Transverse colon (tissue), 4 donors: ENCODE measurements at regions not wholly inside any gene's neighbourhood (a gene's known extent, or its start where the extent isn't known, plus 50 kb on each side); places are given as distances from the start of the nearest gene placed in this dataset.

Experiments
- DNase-seq: peaks from one replicate; pipeline ENCODE4 v3.0.0-alpha.2; 2019
- H3K27ac ChIP-seq, 4 donors: fragments of 200-600 bp; sonication (generic); 2 replicates each; pipeline ENCODE4 v1.5.1; 2016 to 2018; ENCODE audit warnings: inconsistent platforms in 4 of 4
- H3K27me3 ChIP-seq: fragments of 200-600 bp; sonication (generic); 2 replicates; pipeline ENCODE4 v1.5.1; 2017; ENCODE audit warnings: inconsistent platforms
- H3K36me3 ChIP-seq, 4 donors: fragments of 200-600 bp; sonication (generic); 2 replicates each; pipeline ENCODE4 v1.5.1; 2017 to 2019; ENCODE audit warnings: inconsistent platforms in 4 of 4
- H3K4me1 ChIP-seq, 4 donors: fragments of 200-600 bp; sonication (generic); 2 replicates each; pipeline ENCODE4 v1.5.1; 2017 to 2020; ENCODE audit warnings: inconsistent platforms in 4 of 4
- H3K4me3 ChIP-seq, 4 donors: fragments of 200-600 bp; sonication (generic); 1 replicate in 1 of 4; 2 replicates in 3 of 4; pipeline versions ENCODE4 v1.5.1 to v1.6.1; 2017 to 2019; ENCODE audit warnings: inconsistent platforms in 4 of 4
- H3K9me3 ChIP-seq, 2 donors: fragments of 200-600 bp; sonication (generic); 2 replicates each; pipeline ENCODE4 v1.5.1; 2017 to 2019; ENCODE audit warnings: inconsistent platforms in 2 of 2
- EP300 ChIP-seq: sonication (generic); formaldehyde crosslinking; IDR thresholded peaks from one replicate; pipeline ENCODE4 v1.6.1; 2017; ENCODE audit warnings: antibody characterized with exemption, low read depth
- POLR2A ChIP-seq: fragments of 450-650 bp; IDR thresholded peaks from one replicate; pipeline ENCODE4 v1.6.1; 2016; ENCODE audit warnings: antibody characterized with exemption, mild to moderate bottlenecking, moderate library complexity
- POLR2AphosphoS5 ChIP-seq, 3 donors: sonication (generic); formaldehyde crosslinking; IDR thresholded peaks; one replicate each; pipeline ENCODE4 v1.6.1; 2016; ENCODE audit warnings: antibody characterized with exemption in 3 of 3
- WGBS, 2 donors: methylation state at CpG; one replicate each; pipeline ENCODE4 v1.1.5; 2018; ENCODE audit warnings: low coverage in 1 of 2; 5-methylcytosine and 5-hydroxymethylcytosine counted together
- in situ Hi-C, 4 donors: fragments of 200-750 bp; cut with MboI; loops; one replicate each; pipeline versions ENCODE4 v1.15.0 to v1.15.1; 2017; ENCODE audit warnings: low sequenced_read_pairs in 3 of 4, low pct_ligation_motif_present in 1 of 4, low pct_unique_long_range_greater_than_20kb in 1 of 4
- intact Hi-C: fragments of 100-400 bp; cut with DNase I; formaldehyde crosslinking; loops from one replicate; pipeline ENCODE4 v1.15.1; 2023; ENCODE audit warnings: low total_unique reads
- TF ChIP-seq, protein P1 (sequence below), 5 experiments: fragments of 200-600 bp in 3 of 5; fragments of 450-650 bp in 2 of 5; sonication (generic) in 3 of 5; IDR thresholded peaks; 1 replicate in 2 of 5; 2 replicates in 3 of 5; pipeline ENCODE4 v1.5.1; 2016 to 2017; ENCODE audit warnings: antibody characterized with exemption in 5 of 5, inconsistent platforms in 3 of 5, mild to moderate bottlenecking in 2 of 5, moderate library complexity in 1 of 5

DNA sequence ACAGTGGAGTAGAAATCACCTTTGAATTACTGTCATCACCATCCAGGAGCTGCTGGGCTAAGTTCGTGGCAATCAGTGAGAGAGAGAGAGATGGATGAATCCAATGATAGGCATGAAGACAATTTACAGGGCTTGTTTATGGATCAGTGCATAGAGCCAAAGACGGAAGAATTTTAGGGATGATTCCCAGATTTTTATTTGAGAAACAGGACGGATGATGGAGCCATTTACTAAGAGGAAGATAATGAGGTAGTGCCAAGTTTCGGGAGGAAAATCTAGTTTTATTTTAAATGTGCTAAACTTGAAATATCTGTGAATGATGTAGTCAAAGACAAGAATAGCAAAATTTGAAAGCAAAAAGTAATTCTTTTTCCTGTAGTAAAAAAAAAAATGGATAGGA lies 394.2 kb upstream of the PAPPA start:
- WGBS, 2 donors, result 65 to 72% methylated on average over 4 of the region's 4 CpGs
- no peak for DNase-seq
- TF ChIP-seq EP300, result no peak
- no peak for TF ChIP-seq POLR2AphosphoS5 (IDR thresholded peaks at IDR 0.05)
- TF ChIP-seq, protein P1, sequence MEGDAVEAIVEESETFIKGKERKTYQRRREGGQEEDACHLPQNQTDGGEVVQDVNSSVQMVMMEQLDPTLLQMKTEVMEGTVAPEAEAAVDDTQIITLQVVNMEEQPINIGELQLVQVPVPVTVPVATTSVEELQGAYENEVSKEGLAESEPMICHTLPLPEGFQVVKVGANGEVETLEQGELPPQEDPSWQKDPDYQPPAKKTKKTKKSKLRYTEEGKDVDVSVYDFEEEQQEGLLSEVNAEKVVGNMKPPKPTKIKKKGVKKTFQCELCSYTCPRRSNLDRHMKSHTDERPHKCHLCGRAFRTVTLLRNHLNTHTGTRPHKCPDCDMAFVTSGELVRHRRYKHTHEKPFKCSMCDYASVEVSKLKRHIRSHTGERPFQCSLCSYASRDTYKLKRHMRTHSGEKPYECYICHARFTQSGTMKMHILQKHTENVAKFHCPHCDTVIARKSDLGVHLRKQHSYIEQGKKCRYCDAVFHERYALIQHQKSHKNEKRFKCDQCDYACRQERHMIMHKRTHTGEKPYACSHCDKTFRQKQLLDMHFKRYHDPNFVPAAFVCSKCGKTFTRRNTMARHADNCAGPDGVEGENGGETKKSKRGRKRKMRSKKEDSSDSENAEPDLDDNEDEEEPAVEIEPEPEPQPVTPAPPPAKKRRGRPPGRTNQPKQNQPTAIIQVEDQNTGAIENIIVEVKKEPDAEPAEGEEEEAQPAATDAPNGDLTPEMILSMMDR (IDR thresholded peaks at IDR 0.05), result no peak
- TF ChIP-seq POLR2A, result no peak
- intact Hi-C loops, result no loop called here
- Histone ChIP-seq H3K9me3 (no peaks in the 10 kb centered on the region), H3K4me3 (no peak overlapping the region), H3K4me1 (no peaks in the 10 kb centered on the region), H3K36me3 (no peaks in the 10 kb centered on the region), H3K27me3 (no peaks in the 10 kb centered on the region), H3K27ac (no peak overlapping the region)
- in situ Hi-C loops, result no loop called here

- whole genome bisulfite sequencing, 2 donors, result 68 to 83% methylated on average over 1 of the region's 1 CpG
- intact Hi-C loops (no loop called here), in situ Hi-C loops (no loop called here)
- Histone ChIP-seq H3K9me3 (no peaks in the 10 kb centered on the region), H3K4me3 (no peak overlapping the region), H3K36me3 (no peaks in the 10 kb centered on the region), H3K27me3 (no peaks in the 10 kb centered on the region), H3K4me1 (no peaks in the 10 kb centered on the region), H3K27ac (no peak overlapping the region)
- DNase-seq, result no peak
- TF ChIP-seq EP300 (no peak), POLR2AphosphoS5 (IDR thresholded peaks at IDR 0.05) (no peak), POLR2A (no peak)
- TF ChIP-seq, protein P1 (IDR thresholded peaks at IDR 0.05), result no peak
These were observed 388.9 kb upstream of the PAPPA start for GRCh38 chr9:115764645-115765044.

GRCh38 chr9:115765060-115765459 lies 388.5 kb upstream of the PAPPA start:
- WGBS, 2 donors, result 59 to 76% methylated on average over 2 of the region's 2 CpGs
- no peak for DNase-seq
- Histone ChIP-seq H3K9me3 (no peaks in the 10 kb centered on the region), H3K36me3 (no peaks in the 10 kb centered on the region), H3K4me1 (no peaks in the 10 kb centered on the region), H3K27ac (no peak overlapping the region), H3K27me3 (no peaks in the 10 kb centered on the region), H3K4me3 (no peak overlapping the region)
- in situ Hi-C loops, result no loop called here
- TF ChIP-seq POLR2AphosphoS5 (IDR thresholded peaks at IDR 0.05) (no peak), POLR2A (no peak), EP300 (no peak)
- TF ChIP-seq, protein P1 (IDR thresholded peaks at IDR 0.05), result no peak
- intact Hi-C loops, result no loop called here

GRCh38 chr9:115766370-115766955 lies 387.1 kb upstream of the PAPPA start:
- H3K4me3 ChIP-seq, result no peak overlapping the region
- H3K9me3 ChIP-seq, result no peaks in the 10 kb centered on the region
- no peaks in the 10 kb centered on the region for H3K27me3 ChIP-seq
- H3K4me1 ChIP-seq, result no peaks in the 10 kb centered on the region
- TF ChIP-seq POLR2AphosphoS5 (IDR thresholded peaks at IDR 0.05) (no peak), POLR2A (no peak)
- WGBS, 2 donors, result 32 to 55% methylated on average over 5 of the region's 5 CpGs
- no peaks in the 10 kb centered on the region for H3K36me3 ChIP-seq
- in situ Hi-C loops (no loop called here), intact Hi-C loops (no loop called here)
- DNase-seq, result no peak
- H3K27ac ChIP-seq, result no peak overlapping the region

DNA sequence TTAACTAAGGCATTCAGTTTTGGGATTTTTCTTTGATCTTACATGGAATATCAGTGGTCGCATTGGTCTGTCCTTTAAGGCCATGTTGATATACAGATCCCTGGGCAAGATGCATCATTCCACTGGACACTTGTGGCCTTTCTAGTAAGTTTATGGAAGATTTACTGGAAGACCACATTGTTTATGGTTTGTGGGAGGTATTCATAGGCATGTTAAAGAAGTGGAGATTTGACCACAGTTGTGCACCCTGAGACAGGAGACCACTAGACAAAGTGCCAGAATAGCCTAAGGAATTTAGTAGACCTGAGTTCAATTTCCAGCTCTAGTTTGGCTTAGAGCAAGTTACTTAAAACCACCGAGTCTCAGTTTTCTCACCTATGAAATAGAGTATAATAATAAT lies 383.1 kb upstream of the PAPPA start:
- TF ChIP-seq POLR2AphosphoS5 (IDR thresholded peaks at IDR 0.05) (no peak), EP300 (no peak), POLR2A (no peak)
- TF ChIP-seq, protein P1 (IDR thresholded peaks at IDR 0.05), result no peak
- Histone ChIP-seq H3K4me1 (no peaks in the 10 kb centered on the region), H3K4me3 (no peak overlapping the region), H3K27ac (no peak overlapping the region), H3K27me3 (no peaks in the 10 kb centered on the region), H3K36me3 (no peaks in the 10 kb centered on the region), H3K9me3 (no peaks in the 10 kb centered on the region)
- in situ Hi-C loops (no loop called here), intact Hi-C loops (no loop called here)
- WGBS, 2 donors, result 75 to 85% methylated on average over 2 of the region's 2 CpGs
- no peak for DNase-seq
